Astrocyte (in vitro differentiated cells and primary cell): ENCODE measurements at regions not wholly inside any gene's neighbourhood (a gene's known extent, or its start where the extent isn't known, plus 50 kb on each side); places are given as distances from the start of the nearest gene placed in this dataset.

ENCODE experiments used
- DNase-seq: peaks from one replicate; pipeline ENCODE4 v3.0.0-alpha.2; 2010; ENCODE audit warnings: low read depth
- FAIRE-seq: peaks from 2 replicates; lab custom pipeline; 2011; peaks lifted over from hg19 to GRCh38; lab: Jason Lieb, UNC
- H2AFZ ChIP-seq: 2 replicates; pipeline ENCODE4 v1.6.0; 2012; ENCODE audit warnings: low read depth, low read length, inconsistent platforms
- H3K27ac ChIP-seq: 2 replicates; pipeline ENCODE4 v1.5.1; 2011; ENCODE audit warnings: low read depth, low read length, inconsistent platforms
- H3K27me3 ChIP-seq: 2 replicates; pipeline ENCODE4 v1.6.0; 2011; ENCODE audit warnings: low read length, inconsistent platforms; ENCODE audit not compliant: insufficient read depth
- H3K36me3 ChIP-seq: 2 replicates; pipeline ENCODE4 v1.5.1; 2011; ENCODE audit warnings: low read length, inconsistent platforms; ENCODE audit not compliant: insufficient read depth
- H3K4me1 ChIP-seq: 2 replicates; pipeline ENCODE4 v1.5.1; 2011; ENCODE audit warnings: low read length, inconsistent platforms; ENCODE audit not compliant: insufficient read depth
- H3K4me2 ChIP-seq: 2 replicates; pipeline ENCODE4 v1.6.0; 2012; ENCODE audit warnings: low read length, inconsistent platforms
- H3K4me3 ChIP-seq: 2 replicates; pipeline ENCODE4 v1.5.1; 2011; ENCODE audit warnings: low read depth, mild to moderate bottlenecking, low read length, inconsistent platforms; ENCODE audit not compliant: insufficient read depth
- H3K79me2 ChIP-seq: 2 replicates; pipeline ENCODE4 v1.6.0; 2012; ENCODE audit warnings: mild to moderate bottlenecking, low read length, inconsistent platforms; ENCODE audit not compliant: insufficient read depth
- H3K9ac ChIP-seq: 2 replicates; pipeline ENCODE4 v1.6.0; 2012; ENCODE audit warnings: mild to moderate bottlenecking, low read length, inconsistent platforms
- H3K9me3 ChIP-seq: 2 replicates; pipeline ENCODE4 v1.5.1; 2012; ENCODE audit warnings: low read depth, mild to moderate bottlenecking, low read length, inconsistent platforms; ENCODE audit not compliant: insufficient read depth
- H4K20me1 ChIP-seq: 2 replicates; pipeline ENCODE4 v1.6.0; 2012; ENCODE audit warnings: low read length, inconsistent platforms; ENCODE audit not compliant: insufficient read depth
- H3K27ac Mint-ChIP-seq: one replicate; pipeline ENCODE4 v1.8.0; 2021; ENCODE audit warnings: mild to moderate bottlenecking, mixed read lengths; ENCODE audit not compliant: unreplicated experiment
- H3K27me3 Mint-ChIP-seq: one replicate; pipeline ENCODE4 v1.8.0; 2021; ENCODE audit warnings: low read depth, mixed read lengths; ENCODE audit not compliant: unreplicated experiment
- H3K36me3 Mint-ChIP-seq: one replicate; pipeline ENCODE4 v1.8.0; 2021; ENCODE audit warnings: low read depth, mixed read lengths; ENCODE audit not compliant: unreplicated experiment
- H3K4me1 Mint-ChIP-seq: one replicate; pipeline ENCODE4 v1.8.0; 2021; ENCODE audit warnings: low read depth, mixed read lengths; ENCODE audit not compliant: unreplicated experiment
- H3K4me3 Mint-ChIP-seq: one replicate; pipeline ENCODE4 v1.8.0; 2021; ENCODE audit warnings: mild to moderate bottlenecking, moderate library complexity, mixed read lengths; ENCODE audit not compliant: unreplicated experiment
- H3K9me3 Mint-ChIP-seq: one replicate; pipeline ENCODE4 v1.8.0; 2021; ENCODE audit warnings: mild to moderate bottlenecking, mixed read lengths; ENCODE audit not compliant: unreplicated experiment
- EZH2 ChIP-seq: IDR thresholded peaks from 2 replicates; pipeline ENCODE4 v1.6.1; 2012; ENCODE audit warnings: mild to moderate bottlenecking, low read length, inconsistent platforms; ENCODE audit not compliant: insufficient read depth
- TF ChIP-seq, protein P1 (sequence below): IDR thresholded peaks from 2 replicates; pipeline ENCODE4 v1.5.1; 2011; ENCODE audit warnings: low read depth, mild to moderate bottlenecking, inconsistent platforms, low read length, moderate library complexity; ENCODE audit not compliant: insufficient read depth

DNA sequence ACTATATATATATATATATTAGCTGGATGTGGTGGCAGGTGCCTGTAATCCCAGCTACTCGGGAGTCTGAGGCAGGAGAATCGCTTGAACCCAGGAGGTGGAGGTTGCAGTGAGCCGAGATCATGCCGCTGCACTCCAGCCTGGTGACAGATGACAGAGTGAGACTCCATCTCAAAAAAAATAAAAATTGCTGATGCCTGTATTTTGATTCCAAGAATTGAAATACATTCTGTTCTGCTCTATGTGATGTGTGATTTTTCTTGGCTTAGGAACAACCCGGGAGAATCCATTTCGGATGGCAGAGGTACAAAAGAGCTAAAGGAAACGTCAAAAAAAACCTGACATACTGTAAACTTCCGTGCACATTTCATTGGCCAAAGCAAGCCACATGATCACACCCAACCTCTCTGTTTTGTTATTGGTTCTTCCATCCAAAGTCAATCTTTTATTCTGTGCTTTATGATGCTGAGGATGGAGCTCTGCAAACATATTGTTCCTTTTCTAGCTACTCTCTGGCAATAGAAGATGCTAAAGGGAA is 478.1 kb upstream of the MAP2 start:
- DNase-seq = no peak
- no peaks in the 10 kb centered on the region for H3K36me3 ChIP-seq
- no peaks in the 10 kb centered on the region for H3K9me3 ChIP-seq
- FAIRE-seq = no peak
- Mint-ChIP-seq H3K4me3 (no peak overlapping the region), H3K36me3 (no peaks in the 10 kb centered on the region), H3K4me1 (no peaks in the 10 kb centered on the region), H3K9me3 (no peaks in the 10 kb centered on the region), H3K27me3 (no peaks in the 10 kb centered on the region), H3K27ac (no peak overlapping the region)
- H3K9ac ChIP-seq = no peak overlapping the region
- no peaks in the 10 kb centered on the region for H3K4me1 ChIP-seq
- TF ChIP-seq, protein P1, sequence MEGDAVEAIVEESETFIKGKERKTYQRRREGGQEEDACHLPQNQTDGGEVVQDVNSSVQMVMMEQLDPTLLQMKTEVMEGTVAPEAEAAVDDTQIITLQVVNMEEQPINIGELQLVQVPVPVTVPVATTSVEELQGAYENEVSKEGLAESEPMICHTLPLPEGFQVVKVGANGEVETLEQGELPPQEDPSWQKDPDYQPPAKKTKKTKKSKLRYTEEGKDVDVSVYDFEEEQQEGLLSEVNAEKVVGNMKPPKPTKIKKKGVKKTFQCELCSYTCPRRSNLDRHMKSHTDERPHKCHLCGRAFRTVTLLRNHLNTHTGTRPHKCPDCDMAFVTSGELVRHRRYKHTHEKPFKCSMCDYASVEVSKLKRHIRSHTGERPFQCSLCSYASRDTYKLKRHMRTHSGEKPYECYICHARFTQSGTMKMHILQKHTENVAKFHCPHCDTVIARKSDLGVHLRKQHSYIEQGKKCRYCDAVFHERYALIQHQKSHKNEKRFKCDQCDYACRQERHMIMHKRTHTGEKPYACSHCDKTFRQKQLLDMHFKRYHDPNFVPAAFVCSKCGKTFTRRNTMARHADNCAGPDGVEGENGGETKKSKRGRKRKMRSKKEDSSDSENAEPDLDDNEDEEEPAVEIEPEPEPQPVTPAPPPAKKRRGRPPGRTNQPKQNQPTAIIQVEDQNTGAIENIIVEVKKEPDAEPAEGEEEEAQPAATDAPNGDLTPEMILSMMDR = no peak
- TF ChIP-seq EZH2 = no peak
- H2AFZ ChIP-seq = no peak overlapping the region
- H4K20me1 ChIP-seq = no peaks in the 10 kb centered on the region
- H3K4me2 ChIP-seq = no peak overlapping the region
- no peak overlapping the region for H3K27ac ChIP-seq
- no peaks in the 10 kb centered on the region for H3K79me2 ChIP-seq
- no peak overlapping the region for H3K4me3 ChIP-seq
- H3K27me3 ChIP-seq = no peaks in the 10 kb centered on the region

DNA sequence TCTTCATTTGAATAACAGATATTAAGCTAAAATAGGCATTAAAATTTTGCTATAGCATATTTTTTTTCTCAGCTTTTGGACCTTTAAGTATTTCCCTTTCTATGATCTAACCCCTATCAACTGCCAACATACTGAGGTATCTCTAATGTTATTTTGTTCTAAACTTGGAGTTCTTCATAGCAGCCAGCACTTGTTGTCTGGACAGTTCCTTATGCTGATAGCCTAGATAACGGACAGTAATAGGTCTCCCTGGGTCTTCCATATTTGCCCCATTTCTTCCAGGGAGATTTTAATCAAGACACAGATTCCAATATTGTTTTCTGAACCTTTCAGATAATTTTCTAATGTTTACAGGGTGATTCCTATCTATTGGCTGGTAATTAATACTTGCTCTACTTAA is 475.8 kb upstream of the MAP2 start:
- H2AFZ ChIP-seq = no peak overlapping the region
- H4K20me1 ChIP-seq = no peaks in the 10 kb centered on the region
- TF ChIP-seq, protein P1 = no peak
- TF ChIP-seq EZH2 = no peak
- H3K27me3 ChIP-seq = no peaks in the 10 kb centered on the region
- Mint-ChIP-seq H3K4me1 (no peaks in the 10 kb centered on the region), H3K36me3 (no peaks in the 10 kb centered on the region), H3K9me3 (no peaks in the 10 kb centered on the region), H3K4me3 (no peak overlapping the region), H3K27ac (no peak overlapping the region), H3K27me3 (no peaks in the 10 kb centered on the region)
- H3K4me1 ChIP-seq = no peaks in the 10 kb centered on the region
- DNase-seq (no peak), FAIRE-seq (no peak)
- H3K4me3 ChIP-seq = no peak overlapping the region
- H3K79me2 ChIP-seq = no peaks in the 10 kb centered on the region
- H3K9ac ChIP-seq = no peak overlapping the region
- no peaks in the 10 kb centered on the region for H3K9me3 ChIP-seq
- H3K4me2 ChIP-seq = no peak overlapping the region
- H3K27ac ChIP-seq = no peak overlapping the region
- H3K36me3 ChIP-seq = no peaks in the 10 kb centered on the region

DNA sequence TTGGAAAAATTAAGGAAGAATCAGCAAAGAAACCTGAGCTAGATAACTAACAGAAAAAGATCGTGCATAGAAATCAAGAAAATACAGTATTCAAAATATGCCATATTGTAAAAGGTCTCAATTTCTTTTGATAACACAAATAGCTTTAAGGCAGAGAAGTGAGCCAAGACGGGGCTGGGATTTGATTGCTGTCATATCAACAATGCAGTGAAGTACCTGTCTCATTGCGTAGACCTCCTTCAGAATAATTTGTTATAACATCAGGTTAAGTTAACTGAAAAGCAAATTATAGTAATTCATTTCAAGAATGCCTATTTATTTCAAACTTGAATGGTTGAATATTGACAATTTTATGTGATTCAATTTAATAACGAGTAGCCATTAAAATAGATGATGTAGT is 453.8 kb upstream of the MAP2 start:
- no peak overlapping the region for H3K27ac Mint-ChIP-seq
- no peak for DNase-seq
- Histone ChIP-seq H3K9ac (no peak overlapping the region), H3K4me2 (no peak overlapping the region), H3K4me1 (no peaks in the 10 kb centered on the region), H3K36me3 (no peaks in the 10 kb centered on the region), H2AFZ (no peak overlapping the region), H3K27me3 (no peaks in the 10 kb centered on the region), H3K79me2 (no peaks in the 10 kb centered on the region), H3K9me3 (no peaks in the 10 kb centered on the region), H3K4me3 (no peak overlapping the region), H4K20me1 (no peaks in the 10 kb centered on the region), H3K27ac (no peak overlapping the region)
- no peak overlapping the region for H3K4me3 Mint-ChIP-seq
- no peaks in the 10 kb centered on the region for H3K36me3 Mint-ChIP-seq
- TF ChIP-seq, protein P1 = no peak
- no peak for TF ChIP-seq EZH2
- H3K27me3 Mint-ChIP-seq = no peaks in the 10 kb centered on the region
- FAIRE-seq = no peak
- peaks cover 6% of the 10 kb centered on the region for H3K9me3 Mint-ChIP-seq
- H3K4me1 Mint-ChIP-seq = no peaks in the 10 kb centered on the region
